ENCODE measurements at regions not wholly inside any gene's neighbourhood (a gene's known extent, or its start where the extent isn't known, plus 50 kb on each side); places are given as distances from the start of the nearest gene placed in this dataset.

- Histone ChIP-seq H3K79me1 (ENCODE audit: insufficient read depth, low read depth, low read length, poor library complexity, severe bottlenecking) (no peaks in the 10 kb centered on the region), H4K91ac (ENCODE audit: insufficient read length, low read depth, low read length) (no peak overlapping the region), H3K18ac (ENCODE audit: insufficient read length, low read depth, low read length) (no peak overlapping the region), H3K4me2 (ENCODE audit: insufficient read depth, insufficient read length, low read length) (no peak overlapping the region), H2AK5ac (ENCODE audit: insufficient read length, low read length) (no peak overlapping the region), H3K27me3 (ENCODE audit: insufficient read depth, low read length) (no peaks in the 10 kb centered on the region), H2BK5ac (ENCODE audit: insufficient read length, low read length) (no peak overlapping the region), H2BK12ac (ENCODE audit: insufficient read length, low read depth, low read length) (no peak overlapping the region), H3T11ph (ENCODE audit: low read length) (no peak overlapping the region), H3K56ac (ENCODE audit: insufficient read length, low read depth, low read length) (no peak overlapping the region), H3K14ac (ENCODE audit: insufficient read depth, low read length) (no peak overlapping the region), H4K20me1 (ENCODE audit: control insufficient read depth, insufficient read depth, insufficient read length) (no peaks in the 10 kb centered on the region), H3K23ac (ENCODE audit: insufficient read length, low read depth, low read length) (no peak overlapping the region), H3K79me2 (ENCODE audit: insufficient read depth, low read length) (no peaks in the 10 kb centered on the region), H2AFZ (ENCODE audit: low read length) (no peak overlapping the region), H4K5ac (ENCODE audit: insufficient read length, low read depth, low read length) (no peak overlapping the region), H2BK20ac (ENCODE audit: low read depth, low read length, poor library complexity, severe bottlenecking) (no peak overlapping the region), H3K4ac (ENCODE audit: low read depth, low read length) (no peak overlapping the region), H4K8ac (replicated peaks; ENCODE audit: insufficient read length, low read depth, low read length) (no peak overlapping the region), H2BK120ac (ENCODE audit: low read depth, low read length, poor library complexity, severe bottlenecking) (no peak overlapping the region), H2BK15ac (ENCODE audit: low read depth, low read length) (no peak overlapping the region), H3K9me3 (ENCODE audit: control insufficient read depth, low read depth, low read length) (no peaks in the 10 kb centered on the region), H3K27ac (ENCODE audit: insufficient read length, low read depth, low read length) (no peak overlapping the region), H3K23me2 (ENCODE audit: insufficient read length, low read depth, low read length, poor library complexity, severe bottlenecking) (no peaks in the 10 kb centered on the region), H3K4me1 (ENCODE audit: insufficient read depth, low read length) (no peaks in the 10 kb centered on the region), H3K9ac (ENCODE audit: extremely low read depth, insufficient read length, low read length) (no peak overlapping the region)
- DNase-seq: no peak
- no peak overlapping the region for H3K27ac Mint-ChIP-seq
- TF ChIP-seq CTCF (conservative IDR thresholded peaks at IDR 0.05): no peak
- no peak overlapping the region for H3K4me3 Mint-ChIP-seq
- peaks cover 0 to 2% of the 10 kb centered on the region in 2 experiments; a peak in 1 of 5 replicates for H3K9me3 Mint-ChIP-seq
- no peaks in the 10 kb centered on the region for H3K27me3 Mint-ChIP-seq (ENCODE audit: low read depth)
- peaks cover 7 to 16% of the 10 kb centered on the region in 2 experiments for H3K4me1 Mint-ChIP-seq
- no peaks in the 10 kb centered on the region for H3K36me3 Mint-ChIP-seq (ENCODE audit: insufficient read depth in 1 of 3, low read depth in 3 of 3)
Observed at GRCh38 chr12:90226211-90226610, 517.6 kb upstream of the ATP2B1 start.

Data from H9 (cell line).